Karpas-422 (cell line): ENCODE measurements at regions not wholly inside any gene's neighbourhood (a gene's known extent, or its start where the extent isn't known, plus 50 kb on each side); places are given as distances from the start of the nearest gene placed in this dataset.

Experiments
- DNase-seq: peaks from one replicate; pipeline ENCODE4 v3.0.0-alpha.2; 2015
- H2AFZ ChIP-seq: fragments of 200-600 bp; sonication (generic); 2 replicates; pipeline ENCODE4 v1.6.1; 2014; ENCODE audit warnings: antibody characterized with exemption, low read length, mixed read lengths
- H3K27ac ChIP-seq: fragments of 200-600 bp; sonication (generic); 2 replicates; pipeline ENCODE4 v1.5.1; 2014; ENCODE audit warnings: mild to moderate bottlenecking, low read length, moderate library complexity
- H3K27me3 ChIP-seq: fragments of 200-600 bp; sonication (generic); 2 replicates; pipeline ENCODE4 v1.6.1; 2014; ENCODE audit warnings: low read length, mixed read lengths
- H3K36me3 ChIP-seq: fragments of 200-600 bp; sonication (generic); 2 replicates; pipeline ENCODE4 v1.6.1; 2014; ENCODE audit warnings: low read length, mixed read lengths; ENCODE audit not compliant: insufficient read depth
- H3K4me1 ChIP-seq: fragments of 200-600 bp; sonication (generic); 2 replicates; pipeline ENCODE4 v1.6.1; 2014; ENCODE audit warnings: mild to moderate bottlenecking, low read length, mixed read lengths
- H3K4me2 ChIP-seq: fragments of 200-600 bp; sonication (generic); 2 replicates; pipeline ENCODE4 v1.6.1; 2014; ENCODE audit warnings: low read length, low read depth, mild to moderate bottlenecking; ENCODE audit not compliant: poor library complexity, severe bottlenecking
- H3K4me3 ChIP-seq: fragments of 200-600 bp; sonication (generic); 2 replicates; pipeline ENCODE4 v1.5.1; 2014; ENCODE audit warnings: mild to moderate bottlenecking, antibody characterized with exemption, low read length, mixed read lengths
- H3K79me2 ChIP-seq: fragments of 200-600 bp; sonication (generic); 2 replicates; pipeline ENCODE4 v1.6.1; 2014; ENCODE audit warnings: mild to moderate bottlenecking, low read length, mixed read lengths
- H3K9ac ChIP-seq: fragments of 200-600 bp; sonication (generic); 2 replicates; pipeline ENCODE4 v1.6.0; 2014; ENCODE audit warnings: low read length
- H3K9me2 ChIP-seq: fragments of 200-600 bp; sonication (generic), shearing (Covaris generic); replicated peaks from 2 replicates; pipeline ENCODE4 v1.6.0; 2014; ENCODE audit warnings: mild to moderate bottlenecking, low read length, moderate library complexity; ENCODE audit not compliant: insufficient read depth
- H3K9me3 ChIP-seq: fragments of 300-700, 200-600 bp; sonication (generic); 2 replicates; pipeline ENCODE4 v1.6.1; 2014; ENCODE audit warnings: low read length, mixed read lengths
- H4K20me1 ChIP-seq: fragments of 200-600 bp; sonication (generic); 2 replicates; pipeline ENCODE4 v1.6.1; 2014; ENCODE audit warnings: mild to moderate bottlenecking, antibody characterized with exemption, low read length, low read depth; ENCODE audit not compliant: insufficient read depth

DNA sequence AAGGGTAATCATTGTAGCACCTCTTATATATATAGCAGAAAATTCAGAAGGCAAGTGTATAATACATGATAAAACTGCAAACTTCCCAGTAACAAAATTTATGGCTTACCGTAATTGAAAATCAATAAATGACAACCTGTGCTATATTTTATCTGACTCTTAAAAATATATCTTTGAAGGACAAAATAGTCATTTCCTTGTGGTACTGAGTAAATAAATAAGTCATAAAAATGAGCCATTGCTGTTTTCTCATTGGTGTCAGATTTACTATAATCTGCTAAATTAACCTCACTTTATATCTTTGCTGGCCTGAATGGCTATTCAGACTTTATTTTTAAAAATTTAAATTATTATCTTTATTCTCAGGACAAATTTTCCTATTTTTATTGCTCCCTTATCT is 1319.1 kb upstream of the SPRY2 start:
- Histone ChIP-seq H3K27ac (no peak overlapping the region), H3K27me3 (no peaks in the 10 kb centered on the region), H3K9ac (no peak overlapping the region), H3K4me2 (no peak overlapping the region), H3K4me1 (no peaks in the 10 kb centered on the region), H3K79me2 (no peaks in the 10 kb centered on the region), H3K4me3 (no peak overlapping the region), H4K20me1 (no peaks in the 10 kb centered on the region), H2AFZ (no peak overlapping the region), H3K9me3 (peaks cover 22% of the 10 kb centered on the region), H3K9me2 (no peaks in the 10 kb centered on the region), H3K36me3 (no peaks in the 10 kb centered on the region)
- DNase-seq: no peak

- no peaks in the 10 kb centered on the region for H3K36me3 ChIP-seq
- no peak overlapping the region for H3K27ac ChIP-seq
- no peaks in the 10 kb centered on the region for H3K4me1 ChIP-seq
- no peak for DNase-seq
- no peak overlapping the region for H3K4me3 ChIP-seq
- H4K20me1 ChIP-seq: no peaks in the 10 kb centered on the region
- peaks cover 25% of the 10 kb centered on the region for H3K9me3 ChIP-seq
- no peak overlapping the region for H2AFZ ChIP-seq
- no peak overlapping the region for H3K9ac ChIP-seq
- no peaks in the 10 kb centered on the region for H3K27me3 ChIP-seq
- H3K4me2 ChIP-seq: no peak overlapping the region
- H3K9me2 ChIP-seq: no peaks in the 10 kb centered on the region
- H3K79me2 ChIP-seq: no peaks in the 10 kb centered on the region
Measured at GRCh38 chr13:81658598-81659370, 1317.9 kb upstream of the SPRY2 start.

- Histone ChIP-seq H3K36me3 (no peaks in the 10 kb centered on the region), H3K27ac (no peak overlapping the region), H3K79me2 (no peaks in the 10 kb centered on the region), H2AFZ (no peak overlapping the region), H3K27me3 (no peaks in the 10 kb centered on the region), H3K4me2 (no peak overlapping the region), H3K4me3 (no peak overlapping the region), H3K9me2 (no peaks in the 10 kb centered on the region), H4K20me1 (no peaks in the 10 kb centered on the region), H3K4me1 (no peaks in the 10 kb centered on the region), H3K9ac (no peak overlapping the region), H3K9me3 (peaks cover 40% of the 10 kb centered on the region)
- peak; percentile 48 for DNase-seq
Measured at GRCh38 chr13:81639984-81640582, 1299.2 kb upstream of the SPRY2 start.

GRCh38 chr13:81637457-81637856 is 1296.5 kb upstream of the SPRY2 start:
- Histone ChIP-seq H3K79me2 (no peaks in the 10 kb centered on the region), H3K27ac (no peak overlapping the region), H3K4me2 (no peak overlapping the region), H3K9ac (no peak overlapping the region), H3K9me2 (no peaks in the 10 kb centered on the region), H3K27me3 (no peaks in the 10 kb centered on the region), H2AFZ (no peak overlapping the region), H4K20me1 (no peaks in the 10 kb centered on the region), H3K4me3 (no peak overlapping the region), H3K36me3 (no peaks in the 10 kb centered on the region), H3K9me3 (peaks cover 37% of the 10 kb centered on the region), H3K4me1 (no peaks in the 10 kb centered on the region)
- DNase-seq: no peak

DNA sequence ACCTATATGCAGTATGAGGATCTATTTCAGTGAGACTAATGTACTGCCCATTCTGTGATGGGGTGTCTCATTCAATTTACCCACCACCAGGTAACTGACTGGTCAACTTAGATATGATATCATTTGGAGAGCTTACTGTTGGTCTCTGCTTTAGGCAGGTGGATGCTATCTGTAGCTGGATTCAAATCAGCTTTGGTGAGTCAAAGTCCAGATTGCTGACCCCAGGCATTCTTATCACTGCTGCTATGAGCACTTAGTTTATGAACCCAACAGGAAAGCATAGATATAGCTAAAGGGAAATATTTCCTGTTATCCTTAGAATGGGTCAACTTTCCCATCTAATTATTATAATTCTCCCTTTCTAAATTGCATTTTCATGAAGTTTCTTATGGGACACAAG is 1295.2 kb upstream of the SPRY2 start:
- H4K20me1 ChIP-seq: no peaks in the 10 kb centered on the region
- H3K4me1 ChIP-seq: no peaks in the 10 kb centered on the region
- no peak for DNase-seq
- no peaks in the 10 kb centered on the region for H3K79me2 ChIP-seq
- H3K9me2 ChIP-seq: no peaks in the 10 kb centered on the region
- no peak overlapping the region for H2AFZ ChIP-seq
- H3K4me2 ChIP-seq: no peak overlapping the region
- no peak overlapping the region for H3K27ac ChIP-seq
- H3K36me3 ChIP-seq: no peaks in the 10 kb centered on the region
- peaks cover 39% of the 10 kb centered on the region for H3K9me3 ChIP-seq
- no peak overlapping the region for H3K4me3 ChIP-seq
- no peaks in the 10 kb centered on the region for H3K27me3 ChIP-seq
- no peak overlapping the region for H3K9ac ChIP-seq

DNA sequence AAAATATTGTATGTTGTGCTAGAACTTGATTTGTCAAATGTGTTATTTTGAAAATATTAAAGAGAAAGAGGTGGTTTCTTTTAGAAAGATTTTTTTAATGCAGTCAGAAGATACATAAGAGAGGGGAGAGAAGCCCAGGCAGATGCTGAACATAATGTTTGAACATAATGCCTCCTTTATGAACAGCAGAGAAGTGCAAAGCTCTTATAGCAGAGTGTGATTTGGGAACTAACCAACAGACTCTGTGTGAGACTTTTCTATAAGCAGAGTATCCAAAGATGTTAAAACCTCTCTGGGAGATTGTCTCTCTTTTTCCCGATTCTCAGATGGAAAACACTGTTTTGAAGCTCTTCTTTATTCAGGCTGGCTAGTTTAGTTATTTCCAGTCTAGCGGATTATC is 1274.1 kb upstream of the SPRY2 start:
- no peak overlapping the region for H3K4me2 ChIP-seq

GRCh38 chr13:81610644-81611043 is 1269.7 kb upstream of the SPRY2 start:
- Histone ChIP-seq H2AFZ (no peak overlapping the region), H3K4me2 (no peak overlapping the region), H3K27me3 (no peaks in the 10 kb centered on the region), H4K20me1 (no peaks in the 10 kb centered on the region), H3K9ac (no peak overlapping the region), H3K36me3 (no peaks in the 10 kb centered on the region), H3K9me3 (peaks cover 17% of the 10 kb centered on the region), H3K4me1 (no peaks in the 10 kb centered on the region), H3K4me3 (no peak overlapping the region), H3K27ac (no peak overlapping the region), H3K79me2 (no peaks in the 10 kb centered on the region), H3K9me2 (no peaks in the 10 kb centered on the region)
- no peak for DNase-seq

More for the DNA sequence above, 1274.1 kb upstream of the SPRY2 start:
- Histone ChIP-seq H4K20me1 (no peaks in the 10 kb centered on the region), H3K9me3 (peaks cover 28% of the 10 kb centered on the region), H3K4me3 (no peak overlapping the region), H2AFZ (no peak overlapping the region), H3K9me2 (no peaks in the 10 kb centered on the region), H3K36me3 (no peaks in the 10 kb centered on the region), H3K9ac (no peak overlapping the region), H3K79me2 (no peaks in the 10 kb centered on the region), H3K27ac (no peak overlapping the region), H3K27me3 (no peaks in the 10 kb centered on the region), H3K4me1 (no peaks in the 10 kb centered on the region)
- no peak for DNase-seq

- H3K4me3 ChIP-seq: no peak overlapping the region
- H3K79me2 ChIP-seq: no peaks in the 10 kb centered on the region
- no peak overlapping the region for H2AFZ ChIP-seq
- H3K4me2 ChIP-seq: no peak overlapping the region
- H3K36me3 ChIP-seq: no peaks in the 10 kb centered on the region
- peaks cover 15% of the 10 kb centered on the region for H3K9me3 ChIP-seq
- H3K9me2 ChIP-seq: no peaks in the 10 kb centered on the region
- no peak overlapping the region for H3K27ac ChIP-seq
- no peaks in the 10 kb centered on the region for H3K4me1 ChIP-seq
- H4K20me1 ChIP-seq: no peaks in the 10 kb centered on the region
- DNase-seq: no peak
- H3K27me3 ChIP-seq: no peaks in the 10 kb centered on the region
- no peak overlapping the region for H3K9ac ChIP-seq
Measured at GRCh38 chr13:81609335-81609734, 1268.4 kb upstream of the SPRY2 start.
